HG03469 (cell line): ENCODE measurements at regions not wholly inside any gene's neighbourhood (a gene's known extent, or its start where the extent isn't known, plus 50 kb on each side); places are given as distances from the start of the nearest gene placed in this dataset.
"Not testable (repeated sequence)": the region's sequence is repeated elsewhere in the genome, so short reads cannot be mapped to it uniquely, and the experiment has no call there.

ENCODE experiments used
- ATAC-seq: cut with Tn5 transposase; IDR thresholded peaks from one replicate; pipeline ENCODE4 v1.9.1; 2021; ENCODE audit warnings: mild to moderate bottlenecking, moderate library complexity, moderate number of reproducible peaks; ENCODE audit not compliant: unreplicated experiment

- ATAC-seq: no peak
These were observed 160.9 kb downstream of the ALG10B start for GRCh38 chr12:38477340-38478090.

- no peak for ATAC-seq
These were observed 164.0 kb downstream of the ALG10B start for GRCh38 chr12:38480594-38480993.

- no peak for ATAC-seq
These were observed 168.4 kb downstream of the ALG10B start for GRCh38 chr12:38484821-38485449.

GRCh38 chr12:38488866-38489265, 172.3 kb downstream of the ALG10B start:
- ATAC-seq: no peak

- ATAC-seq: no peak
These were observed 173.5 kb downstream of the ALG10B start for GRCh38 chr12:38490073-38490472.

- no peak for ATAC-seq
These were observed 174.4 kb downstream of the ALG10B start for GRCh38 chr12:38490941-38491340.

- no peak for ATAC-seq
These were observed 184.9 kb downstream of the ALG10B start for GRCh38 chr12:38501481-38501880.

- no peak for ATAC-seq
These were observed 185.4 kb downstream of the ALG10B start for GRCh38 chr12:38501991-38502390.

- ATAC-seq: no peak
These were observed 185.8 kb downstream of the ALG10B start for GRCh38 chr12:38502415-38502814.

GRCh38 chr12:38507839-38508238, 191.3 kb downstream of the ALG10B start:
- ATAC-seq: no peak

GRCh38 chr12:38508246-38508645, 191.7 kb downstream of the ALG10B start:
- ATAC-seq: no peak

GRCh38 chr12:38515912-38516311, 199.3 kb downstream of the ALG10B start:
- no peak for ATAC-seq

GRCh38 chr12:38516418-38516817, 199.8 kb downstream of the ALG10B start:
- ATAC-seq: no peak

- ATAC-seq: no peak
These were observed 207.3 kb downstream of the ALG10B start for GRCh38 chr12:38523920-38524319.

GRCh38 chr12:38527631-38528030, 211.1 kb downstream of the ALG10B start:
- ATAC-seq: no peak

GRCh38 chr12:38528527-38528926, 212.0 kb downstream of the ALG10B start:
- ATAC-seq: no peak

- ATAC-seq: not testable (repeated sequence)
These were observed 212.7 kb downstream of the ALG10B start for GRCh38 chr12:38529281-38529680.

- ATAC-seq: no peak
These were observed 221.7 kb downstream of the ALG10B start for GRCh38 chr12:38538319-38538718.

GRCh38 chr12:38540156-38540555, 223.6 kb downstream of the ALG10B start:
- no peak for ATAC-seq

GRCh38 chr12:38541849-38542248, 225.3 kb downstream of the ALG10B start:
- ATAC-seq: no peak

- no peak for ATAC-seq
These were observed 226.6 kb downstream of the ALG10B start for GRCh38 chr12:38543151-38543550.

GRCh38 chr12:38544330-38545066, 227.9 kb downstream of the ALG10B start:
- ATAC-seq: no peak
